Urothelium cell line (cell line): ENCODE measurements at regions not wholly inside any gene's neighbourhood (a gene's known extent, or its start where the extent isn't known, plus 50 kb on each side); places are given as distances from the start of the nearest gene placed in this dataset.
"Not testable (repeated sequence)": the region's sequence is repeated elsewhere in the genome, so short reads cannot be mapped to it uniquely, and the experiment has no call there.

Experiments
- DNase-seq: peaks from one replicate; pipeline ENCODE4 v3.0.0; 2011; ENCODE audit warnings: low spot score, mixed read lengths
- FAIRE-seq: peaks from 2 replicates; lab custom pipeline; 2011; peaks lifted over from hg19 to GRCh38; lab: Jason Lieb, UNC

- not testable (repeated sequence) for DNase-seq
- peak; percentile 85 for FAIRE-seq
Observed at GRCh38 chr2:187610450-187610849, 56.2 kb upstream of the TFPI start.

- FAIRE-seq, result no peak
- DNase-seq, result no peak
Observed at GRCh38 chr2:187612857-187613256, 58.6 kb upstream of the TFPI start.

- DNase-seq, result no peak
- FAIRE-seq, result no peak
Observed at GRCh38 chr2:187614756-187615155, 60.5 kb upstream of the TFPI start.

GRCh38 chr2:187615364-187615763, 61.1 kb upstream of the TFPI start:
- DNase-seq, result no peak

GRCh38 chr2:187615902-187616301, 61.7 kb upstream of the TFPI start:
- FAIRE-seq (no peak), DNase-seq (no peak)

More at GRCh38 chr2:187615364-187615763, 61.1 kb upstream of the TFPI start:
- FAIRE-seq, result no peak

- DNase-seq, result no peak
- no peak for FAIRE-seq
Observed at GRCh38 chr2:187617120-187617519, 62.9 kb upstream of the TFPI start.

- FAIRE-seq, result no peak
- no peak for DNase-seq
Observed at GRCh38 chr2:187617905-187618304, 63.7 kb upstream of the TFPI start.

- FAIRE-seq (no peak), DNase-seq (no peak)
Observed at GRCh38 chr2:187618813-187619212, 64.6 kb upstream of the TFPI start.

GRCh38 chr2:187627153-187627552, 72.9 kb upstream of the TFPI start:
- no peak for FAIRE-seq
- DNase-seq, result no peak

GRCh38 chr2:187636731-187637391, 82.6 kb upstream of the TFPI start:
- FAIRE-seq, result not testable (repeated sequence)

GRCh38 chr2:187637392-187637740, 83.1 kb upstream of the TFPI start:
- FAIRE-seq, result not testable (repeated sequence)

More at GRCh38 chr2:187636731-187637391, 82.6 kb upstream of the TFPI start:
- DNase-seq, result not testable (repeated sequence)

GRCh38 chr2:187637771-187638170, 83.5 kb upstream of the TFPI start:
- not testable (repeated sequence) for FAIRE-seq, DNase-seq

More at GRCh38 chr2:187637392-187637740, 83.1 kb upstream of the TFPI start:
- not testable (repeated sequence) for DNase-seq

- DNase-seq (no peak), FAIRE-seq (no peak)
Observed at GRCh38 chr2:187638840-187639239, 84.6 kb upstream of the TFPI start.

GRCh38 chr2:187640926-187641510, 86.8 kb upstream of the TFPI start:
- DNase-seq (no peak), FAIRE-seq (no peak)

GRCh38 chr2:187642498-187642897, 88.3 kb upstream of the TFPI start:
- FAIRE-seq, result no peak

GRCh38 chr2:187644486-187644885, 90.3 kb upstream of the TFPI start:
- no peak for FAIRE-seq
- no peak for DNase-seq

More at GRCh38 chr2:187642498-187642897, 88.3 kb upstream of the TFPI start:
- DNase-seq, result no peak

- no peak for DNase-seq
- no peak for FAIRE-seq
Observed at GRCh38 chr2:187644981-187645380, 90.7 kb upstream of the TFPI start.

GRCh38 chr2:187646556-187646955, 92.3 kb upstream of the TFPI start:
- DNase-seq (no peak), FAIRE-seq (no peak)

GRCh38 chr2:187654535-187654934, 100.3 kb upstream of the TFPI start:
- DNase-seq, result peak; percentile 5
- no peak for FAIRE-seq

GRCh38 chr2:187655001-187655400, 100.8 kb upstream of the TFPI start:
- no peak for FAIRE-seq
- no peak for DNase-seq

GRCh38 chr2:187656123-187656522, 101.9 kb upstream of the TFPI start:
- no peak for FAIRE-seq
- no peak for DNase-seq

GRCh38 chr2:187658952-187659525, 104.8 kb upstream of the TFPI start:
- FAIRE-seq, result no peak
- DNase-seq, result peak; percentile 6
